ENCODE measurements at regions not wholly inside any gene's neighbourhood (a gene's known extent, or its start where the extent isn't known, plus 50 kb on each side); places are given as distances from the start of the nearest gene placed in this dataset.

- TF ChIP-seq CTCF (IDR thresholded peaks at IDR 0.05) (no peak), POLR2A (IDR thresholded peaks at IDR 0.05) (no peak)
These were observed 123.0 kb downstream of the C9orf50 start for GRCh38 chr9:129497813-129498450.
